A549 (cell line): ENCODE measurements at regions not wholly inside any gene's neighbourhood (a gene's known extent, or its start where the extent isn't known, plus 50 kb on each side); places are given as distances from the start of the nearest gene placed in this dataset.

Experiments used
- ATAC-seq, 2 experiments: fragments of 200-7000 bp in 1 of 2; fragments of >200 bp in 1 of 2; cut with Nextera tagmentation in 1 of 2; cut with Tn5 transposase in 1 of 2; 3 replicates each; pipeline versions ENCODE4 v1.8.0 to v1.9.1; 2018 to 2020; ENCODE audit warnings: mild to moderate bottlenecking in 1 of 2, moderate library complexity in 1 of 2
- CTCF ChIA-PET: fragments of 300-600 bp; sonication (Branson Sonifier 250); formaldehyde crosslinking; extraction: SDS; loops from one replicate; lab custom pipeline; 2021; ENCODE audit warnings: antibody characterized with exemption, inconsistent platforms; lab: Yijun Ruan, JAX
- POLR2A ChIA-PET: fragments of 350-600 bp; formaldehyde crosslinking; extraction: SDS; loops from one replicate; lab custom pipeline; 2021; ENCODE audit warnings: antibody characterized with exemption, inconsistent platforms; lab: Yijun Ruan, JAX
- DNase-seq, 2 experiments: peaks; one replicate each; pipeline versions ENCODE4 v3.0.0 to v3.0.0-alpha.2; 2011 to 2016; ENCODE audit warnings: low read depth in 1 of 2, low spot score in 1 of 2
- FAIRE-seq: peaks from 2 replicates; lab custom pipeline; 2011; peaks lifted over from hg19 to GRCh38; lab: Jason Lieb, UNC
- H3K27ac ChIP-seq, 2 experiments: fragments of >200 bp; sonication (Bioruptor Twin); formaldehyde crosslinking; 3 replicates each; pipeline ENCODE4 v1.5.1; 2016 to 2017
- H3K4me1 ChIP-seq: fragments of >200 bp; sonication (Bioruptor Twin); formaldehyde crosslinking; 3 replicates; pipeline ENCODE4 v1.6.1; 2016
- H3K4me2 ChIP-seq: fragments of >200 bp; sonication (Bioruptor Twin); formaldehyde crosslinking; 3 replicates; pipeline ENCODE4 v1.6.1; 2016
- H3K4me3 ChIP-seq: fragments of >200 bp; sonication (Bioruptor Twin); formaldehyde crosslinking; 3 replicates; pipeline ENCODE4 v1.5.1; 2016
- H3K9me3 ChIP-seq: fragments of >200 bp; sonication (Bioruptor Twin); formaldehyde crosslinking; 3 replicates; pipeline ENCODE4 v1.6.1; 2016
- CBX2 ChIP-seq: fragments of 200-600 bp; sonication (generic); IDR thresholded peaks from 2 replicates; pipeline ENCODE4 v1.6.1; 2016; ENCODE audit warnings: low read depth, mild to moderate bottlenecking, borderline replicate concordance
- CHD4 ChIP-seq: fragments of 200-600 bp; sonication (generic); IDR thresholded peaks from 2 replicates; pipeline ENCODE4 v1.6.1; 2016; ENCODE audit warnings: antibody characterized with exemption, mild to moderate bottlenecking, borderline replicate concordance
- EHF ChIP-seq: fragments of 250-450 bp; sonication (Bioruptor Pico); IDR thresholded peaks from 2 replicates; pipeline ENCODE4 v1.5.0; 2020; ENCODE audit warnings: mild to moderate bottlenecking
- FOSB ChIP-seq: fragments of 250-450 bp; sonication (Bioruptor Pico); IDR thresholded peaks from 2 replicates; pipeline ENCODE4 v1.5.0; 2020; ENCODE audit warnings: mild to moderate bottlenecking, moderate library complexity
- GATA3 ChIP-seq: IDR thresholded peaks from 2 replicates; pipeline ENCODE4 v1.6.1; 2012; ENCODE audit warnings: borderline replicate concordance
- HDAC2 ChIP-seq: fragments of 200-600 bp; sonication (generic); IDR thresholded peaks from 2 replicates; pipeline ENCODE4 v1.6.1; 2016
- HEYL ChIP-seq: fragments of 250-450 bp; sonication (Bioruptor Pico); IDR thresholded peaks from 2 replicates; pipeline ENCODE4 v1.8.0; 2021; ENCODE audit warnings: mild to moderate bottlenecking, moderate library complexity
- HOXA7 ChIP-seq: fragments of 250-450 bp; sonication (Bioruptor Pico); IDR thresholded peaks from 2 replicates; pipeline ENCODE4 v1.5.0; 2020; ENCODE audit warnings: mild to moderate bottlenecking, moderate library complexity
- HOXB13 ChIP-seq: fragments of 250-450 bp; sonication (Bioruptor Pico); IDR thresholded peaks from 2 replicates; pipeline ENCODE4 v1.5.0; 2020; ENCODE audit warnings: low read depth, mild to moderate bottlenecking, moderate library complexity
- HOXB5 ChIP-seq: fragments of 250-450 bp; sonication (Bioruptor Pico); IDR thresholded peaks from 2 replicates; pipeline ENCODE4 v1.5.0; 2020; ENCODE audit warnings: mild to moderate bottlenecking, moderate library complexity
- JUNB ChIP-seq: fragments of >200 bp; sonication (Bioruptor Twin); formaldehyde crosslinking; IDR thresholded peaks from 2 replicates; pipeline ENCODE4 v1.6.1; 2016
- KDM5A ChIP-seq: fragments of 200-600 bp; sonication (generic); IDR thresholded peaks from 2 replicates; pipeline ENCODE4 v1.6.1; 2016; ENCODE audit warnings: antibody characterized with exemption, mild to moderate bottlenecking
- MYC ChIP-seq: IDR thresholded peaks from 2 replicates; pipeline ENCODE4 v1.6.1; 2012; ENCODE audit warnings: mild to moderate bottlenecking, inconsistent platforms, low read length, improper control_type of control experiment, borderline replicate concordance
- NFE2L2 ChIP-seq: fragments of 150-350 bp; conservative IDR thresholded peaks from 2 replicates; pipeline ENCODE4 v1.6.1; 2014; ENCODE audit warnings: low read length
- POLR2A ChIP-seq: IDR thresholded peaks from 2 replicates; pipeline ENCODE4 v1.6.1; 2012; ENCODE audit warnings: mild to moderate bottlenecking, low read length
- RAD21 ChIP-seq, 2 experiments: fragments of >200 bp in 1 of 2; sonication (Bioruptor Twin) in 1 of 2; formaldehyde crosslinking in 1 of 2; IDR thresholded peaks in 1 of 2; conservative IDR thresholded peaks in 1 of 2; 2 replicates in 1 of 2; 3 replicates in 1 of 2; pipeline ENCODE4 v1.6.1; 2012 to 2018; ENCODE audit warnings: inconsistent platforms in 1 of 2
- RARB ChIP-seq: fragments of 250-450 bp; sonication (Bioruptor Pico); IDR thresholded peaks from 2 replicates; pipeline ENCODE4 v1.8.0; 2021; ENCODE audit warnings: mild to moderate bottlenecking, moderate library complexity
- RFX5 ChIP-seq: fragments of 450-650 bp; IDR thresholded peaks from 2 replicates; pipeline ENCODE4 v1.7.1; 2014; ENCODE audit warnings: antibody characterized with exemption, mild to moderate bottlenecking, moderate library complexity
- RNF2 ChIP-seq: fragments of 200-600 bp; sonication (generic); IDR thresholded peaks from 2 replicates; pipeline ENCODE4 v1.6.1; 2016; ENCODE audit warnings: low read depth, mild to moderate bottlenecking, antibody characterized with exemption, moderate library complexity, borderline replicate concordance
- TFCP2L1 ChIP-seq: fragments of 250-450 bp; sonication (Bioruptor Pico); IDR thresholded peaks from 2 replicates; pipeline ENCODE4 v1.5.0; 2021; ENCODE audit warnings: mild to moderate bottlenecking
- TP53 ChIP-seq: fragments of 250-450 bp; sonication (Bioruptor Pico); IDR thresholded peaks from 2 replicates; pipeline ENCODE4 v1.5.0; 2021; ENCODE audit warnings: mild to moderate bottlenecking, moderate library complexity
- ZNF302 ChIP-seq: fragments of 250-450 bp; sonication (Bioruptor Pico); IDR thresholded peaks from 2 replicates; pipeline ENCODE4 v1.9.0; 2021; ENCODE audit warnings: inconsistent platforms, mild to moderate bottlenecking, moderate library complexity
- ZSCAN20 ChIP-seq: fragments of 250-450 bp; sonication (Bioruptor Pico); IDR thresholded peaks from 2 replicates; pipeline ENCODE4 v1.8.0; 2022; ENCODE audit warnings: mild to moderate bottlenecking, moderate library complexity
- WGBS: methylation state at CpG from one replicate; pipeline ENCODE4 v1.1.6; 2017; ENCODE audit errors: missing lambda C conversion rate; 5-methylcytosine and 5-hydroxymethylcytosine counted together
- TF ChIP-seq, protein P1 (sequence below): IDR thresholded peaks from 2 replicates; pipeline ENCODE4 v1.6.1; 2012; ENCODE audit warnings: low read depth, borderline replicate concordance
- TF ChIP-seq, protein P2 (sequence below): fragments of 150-350 bp; IDR thresholded peaks from 2 replicates; pipeline ENCODE4 v1.6.1; 2014; ENCODE audit warnings: low read depth, mild to moderate bottlenecking, low read length
- TF ChIP-seq, protein P3 (sequence below): fragments of 250-450 bp; sonication (Bioruptor Pico); IDR thresholded peaks from 2 replicates; pipeline ENCODE4 v1.5.0; 2020; ENCODE audit warnings: low read depth, mild to moderate bottlenecking, moderate library complexity

DNA sequence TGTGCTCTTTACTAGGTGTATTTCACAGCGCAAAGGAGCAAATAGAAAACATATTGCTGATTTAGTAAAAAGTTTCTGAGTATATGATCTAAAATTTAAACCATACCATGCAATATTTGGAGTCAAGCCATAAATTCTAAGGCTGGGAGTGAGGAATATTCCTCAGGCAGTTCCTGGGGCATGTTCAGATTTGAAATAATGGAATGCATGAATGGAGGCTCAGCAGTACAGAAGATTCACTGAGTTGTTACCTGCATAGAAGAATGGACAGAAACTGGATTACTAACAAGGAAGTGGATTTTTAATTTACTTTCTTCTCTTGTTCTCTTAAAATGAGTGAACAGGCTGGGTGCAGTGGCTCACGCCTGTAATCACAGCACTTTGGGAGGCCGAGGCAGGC lies 441.0 kb upstream of the MAP2 start:
- H3K4me1 ChIP-seq: no peaks in the 10 kb centered on the region
- POLR2A ChIA-PET: no interaction called here
- no peak overlapping the region for H3K27ac ChIP-seq
- no peak overlapping the region for H3K4me2 ChIP-seq
- ATAC-seq: no peak
- FAIRE-seq: no peak
- TF ChIP-seq FOSB (CRISPR knock-in tag) (no peak), JUNB (no peak), NFE2L2 (no peak), MYC (no peak), CBX2 (no peak), TFCP2L1 (no peak), RFX5 (no peak), HDAC2 (no peak), ZSCAN20 (CRISPR knock-in tag) (no peak), EHF (CRISPR knock-in tag) (no peak), TP53 (CRISPR knock-in tag) (no peak), HOXA7 (no peak)
- TF ChIP-seq, protein P1, sequence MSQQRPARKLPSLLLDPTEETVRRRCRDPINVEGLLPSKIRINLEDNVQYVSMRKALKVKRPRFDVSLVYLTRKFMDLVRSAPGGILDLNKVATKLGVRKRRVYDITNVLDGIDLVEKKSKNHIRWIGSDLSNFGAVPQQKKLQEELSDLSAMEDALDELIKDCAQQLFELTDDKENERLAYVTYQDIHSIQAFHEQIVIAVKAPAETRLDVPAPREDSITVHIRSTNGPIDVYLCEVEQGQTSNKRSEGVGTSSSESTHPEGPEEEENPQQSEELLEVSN: no peak
- no peaks in the 10 kb centered on the region for H3K9me3 ChIP-seq
- DNase-seq: no peak
- no peak overlapping the region for H3K4me3 ChIP-seq
- WGBS: 35% methylated on average over 3 of the region's 3 CpGs
- CTCF ChIA-PET: interaction anchor here (1.3 kb wide), 1 partner anchor 517 kb away, joined by 3 read pairs; no protein-coding TSS in a partner anchor

- ATAC-seq: no peak
- ChIA-PET CTCF (no interaction called here), POLR2A (no interaction called here)
- FAIRE-seq: no peak
- TF ChIP-seq HOXB5 (CRISPR knock-in tag): no peak
- TF ChIP-seq HDAC2: no peak
- TF ChIP-seq, protein P2, sequence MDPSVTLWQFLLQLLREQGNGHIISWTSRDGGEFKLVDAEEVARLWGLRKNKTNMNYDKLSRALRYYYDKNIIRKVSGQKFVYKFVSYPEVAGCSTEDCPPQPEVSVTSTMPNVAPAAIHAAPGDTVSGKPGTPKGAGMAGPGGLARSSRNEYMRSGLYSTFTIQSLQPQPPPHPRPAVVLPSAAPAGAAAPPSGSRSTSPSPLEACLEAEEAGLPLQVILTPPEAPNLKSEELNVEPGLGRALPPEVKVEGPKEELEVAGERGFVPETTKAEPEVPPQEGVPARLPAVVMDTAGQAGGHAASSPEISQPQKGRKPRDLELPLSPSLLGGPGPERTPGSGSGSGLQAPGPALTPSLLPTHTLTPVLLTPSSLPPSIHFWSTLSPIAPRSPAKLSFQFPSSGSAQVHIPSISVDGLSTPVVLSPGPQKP: no peak
- TF ChIP-seq MYC: no peak
- no peak for TF ChIP-seq POLR2A
- TF ChIP-seq HEYL: no peak
- Histone ChIP-seq H3K4me1 (no peaks in the 10 kb centered on the region), H3K9me3 (no peaks in the 10 kb centered on the region), H3K4me3 (no peak overlapping the region), H3K27ac (no peak overlapping the region), H3K4me2 (no peak overlapping the region)
- no peak for DNase-seq
- 45% methylated on average over 3 of the region's 3 CpGs for WGBS
Observed at GRCh38 chr2:208983486-208983885, 440.4 kb upstream of the MAP2 start.

DNA sequence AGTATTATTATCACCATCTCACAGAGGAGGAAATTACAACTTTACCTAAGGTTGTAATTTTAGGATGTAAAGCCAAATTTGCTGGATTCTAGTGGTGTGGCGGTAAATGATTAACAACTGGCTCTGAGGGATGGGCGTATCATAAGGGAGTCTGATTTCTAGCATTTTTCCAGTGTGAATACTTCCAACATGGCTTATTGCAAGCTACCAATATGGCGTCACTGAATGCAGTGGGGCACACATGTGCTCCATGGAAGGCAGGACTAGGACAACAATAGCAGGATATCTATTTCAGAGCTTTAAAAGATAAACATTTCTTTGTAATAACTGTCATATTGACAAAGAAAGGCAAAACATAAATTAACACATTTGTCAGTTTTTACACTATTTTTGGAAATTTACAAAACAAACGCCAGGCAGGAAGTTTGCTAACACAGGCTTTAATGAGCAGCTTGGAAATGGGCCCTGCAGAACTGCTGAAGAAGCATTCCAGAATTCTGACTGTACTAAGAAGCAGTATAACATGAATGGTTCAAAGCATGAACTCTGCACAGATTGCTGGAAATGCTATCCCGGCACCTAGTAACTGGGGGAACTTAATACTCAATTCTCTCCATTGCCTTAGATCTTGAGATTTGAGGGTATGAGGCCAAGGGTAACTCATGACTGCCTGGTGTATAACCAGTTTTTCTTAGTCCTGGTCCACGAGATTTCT lies 439.3 kb upstream of the MAP2 start:
- TF ChIP-seq GATA3: no peak
- no peak for TF ChIP-seq HOXB13
- TF ChIP-seq ZNF302: no peak
- no peak for TF ChIP-seq RARB
- TF ChIP-seq RFX5: no peak
- TF ChIP-seq, protein P3, sequence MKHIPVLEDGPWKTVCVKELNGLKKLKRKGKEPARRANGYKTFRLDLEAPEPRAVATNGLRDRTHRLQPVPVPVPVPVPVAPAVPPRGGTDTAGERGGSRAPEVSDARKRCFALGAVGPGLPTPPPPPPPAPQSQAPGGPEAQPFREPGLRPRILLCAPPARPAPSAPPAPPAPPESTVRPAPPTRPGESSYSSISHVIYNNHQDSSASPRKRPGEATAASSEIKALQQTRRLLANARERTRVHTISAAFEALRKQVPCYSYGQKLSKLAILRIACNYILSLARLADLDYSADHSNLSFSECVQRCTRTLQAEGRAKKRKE (CRISPR knock-in tag): no peak
- no peak for TF ChIP-seq HEYL
- TF ChIP-seq HOXB5 (CRISPR knock-in tag): no peak
- no peak for TF ChIP-seq CHD4
- TF ChIP-seq RAD21 (conservative IDR thresholded peaks at IDR 0.05 in 1 of 2, IDR thresholded peaks at IDR 0.05 in 1 of 2): no peak
- no peak for TF ChIP-seq RNF2
- TF ChIP-seq KDM5A: no peak
- TF ChIP-seq, protein P1: no peak
- ChIA-PET POLR2A (no interaction called here), CTCF (no interaction called here)
- Histone ChIP-seq H3K4me1 (no peaks in the 10 kb centered on the region), H3K9me3 (no peaks in the 10 kb centered on the region), H3K4me3 (no peak overlapping the region), H3K27ac (no peak overlapping the region), H3K4me2 (no peak overlapping the region)
- FAIRE-seq: no peak
- ATAC-seq: no peak
- DNase-seq: no peak
- WGBS: 18% methylated on average over 6 of the region's 6 CpGs
